ENCODE measurements at regions not wholly inside any gene's neighbourhood (a gene's known extent, or its start where the extent isn't known, plus 50 kb on each side); places are given as distances from the start of the nearest gene placed in this dataset.

DNA sequence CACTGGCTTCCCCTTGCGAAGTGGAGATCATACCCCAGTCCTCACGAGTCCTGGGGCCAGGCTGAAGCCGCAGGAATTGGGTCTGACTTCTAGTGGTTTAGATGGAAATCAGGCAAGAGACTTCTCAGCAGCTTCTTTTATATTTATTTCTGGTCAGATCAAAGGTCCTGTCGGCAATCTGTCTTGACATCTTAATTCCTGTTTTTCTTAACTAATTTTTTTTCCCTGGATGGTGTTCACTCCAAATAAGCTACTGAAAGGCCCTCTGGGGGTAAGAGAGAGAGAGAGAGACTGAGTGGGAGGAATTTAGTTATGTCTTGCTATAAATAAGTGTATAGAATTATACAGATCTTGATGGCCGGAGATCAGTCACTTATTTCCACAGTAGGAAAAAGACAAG, 698.7 kb upstream of the TBX3 start:
- Histone ChIP-seq H3K36me3 (no peaks in the 10 kb centered on the region), H3K4me3 (replicated peaks in 1 of 3) (no peak overlapping the region), H3K9me3 (no peaks in the 10 kb centered on the region), H3K27me3 (no peaks in the 10 kb centered on the region), H3K27ac (no peak overlapping the region), H3K4me1 (peaks cover 0 to 7% of the 10 kb centered on the region in 2 donors)
- TF ChIP-seq CTCF (IDR thresholded peaks at IDR 0.05) (no peak), POLR2A (IDR thresholded peaks at IDR 0.05) (no peak)
- intact Hi-C loops (cut with DNase I) = no loop called here
- no peak for DNase-seq
- 87 to 88% methylated on average over 5 of the region's 5 CpGs for WGBS, 2 donors

GRCh38 chr12:115380546-115381120, 696.7 kb upstream of the TBX3 start:
- no peak for TF ChIP-seq POLR2A (IDR thresholded peaks at IDR 0.05)
- no peak for TF ChIP-seq CTCF (IDR thresholded peaks at IDR 0.05)
- WGBS, 2 donors = 69 to 74% methylated on average over 9 of the region's 9 CpGs
- H3K4me3 ChIP-seq (replicated peaks in 1 of 3) = no peak overlapping the region

GRCh38 chr12:115378291-115378690, 694.3 kb upstream of the TBX3 start:
- intact Hi-C loops (cut with DNase I) = no loop called here
- Histone ChIP-seq H3K9me3 (no peaks in the 10 kb centered on the region), H3K27me3 (no peaks in the 10 kb centered on the region), H3K36me3 (no peaks in the 10 kb centered on the region), H3K4me1 (no peaks in the 10 kb centered on the region), H3K4me3 (replicated peaks in 1 of 3) (no peak overlapping the region), H3K27ac (no peak overlapping the region)
- TF ChIP-seq CTCF (IDR thresholded peaks at IDR 0.05) = no peak
- TF ChIP-seq POLR2A (IDR thresholded peaks at IDR 0.05) = no peak
- 72 to 76% methylated on average over 2 of the region's 2 CpGs for WGBS, 2 donors
- no peak for DNase-seq

More at GRCh38 chr12:115380546-115381120, 696.7 kb upstream of the TBX3 start:
- Histone ChIP-seq H3K27ac (no peak overlapping the region), H3K36me3 (no peaks in the 10 kb centered on the region), H3K9me3 (no peaks in the 10 kb centered on the region), H3K4me1 (peaks cover 0 to 7% of the 10 kb centered on the region in 2 donors), H3K27me3 (no peaks in the 10 kb centered on the region)
- intact Hi-C loops (cut with DNase I) = no loop called here
- no peak for DNase-seq

DNA sequence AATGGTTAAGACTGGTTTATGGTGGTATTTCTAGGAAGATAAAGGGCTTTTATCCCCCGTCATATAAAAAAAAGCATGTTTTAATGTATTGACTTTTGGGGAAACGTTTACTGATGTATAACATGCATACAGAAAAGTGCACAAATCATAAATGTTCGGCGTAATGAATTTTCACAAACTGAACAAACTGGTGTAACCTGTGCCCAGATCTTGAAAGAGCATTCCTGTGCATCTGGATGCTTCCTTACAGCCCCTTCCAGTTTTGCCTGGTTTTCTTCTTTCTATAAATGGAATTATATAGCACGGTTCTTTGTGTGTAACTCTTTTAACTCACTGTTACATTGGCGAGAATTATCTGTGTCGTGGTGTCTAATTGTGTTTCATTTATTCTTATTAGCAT, 693.8 kb upstream of the TBX3 start:
- H3K4me1 ChIP-seq = no peaks in the 10 kb centered on the region
- no peak overlapping the region for H3K4me3 ChIP-seq (replicated peaks in 1 of 3)
- no peak for TF ChIP-seq CTCF (IDR thresholded peaks at IDR 0.05)
- TF ChIP-seq POLR2A (IDR thresholded peaks at IDR 0.05) = no peak
- WGBS, 2 donors = 82% methylated on average over 7 of the region's 7 CpGs
- no peaks in the 10 kb centered on the region for H3K9me3 ChIP-seq
- no peak for DNase-seq
- H3K36me3 ChIP-seq = no peaks in the 10 kb centered on the region
- intact Hi-C loops (cut with DNase I) = no loop called here
- H3K27me3 ChIP-seq = no peaks in the 10 kb centered on the region
- H3K27ac ChIP-seq = no peak overlapping the region

DNA sequence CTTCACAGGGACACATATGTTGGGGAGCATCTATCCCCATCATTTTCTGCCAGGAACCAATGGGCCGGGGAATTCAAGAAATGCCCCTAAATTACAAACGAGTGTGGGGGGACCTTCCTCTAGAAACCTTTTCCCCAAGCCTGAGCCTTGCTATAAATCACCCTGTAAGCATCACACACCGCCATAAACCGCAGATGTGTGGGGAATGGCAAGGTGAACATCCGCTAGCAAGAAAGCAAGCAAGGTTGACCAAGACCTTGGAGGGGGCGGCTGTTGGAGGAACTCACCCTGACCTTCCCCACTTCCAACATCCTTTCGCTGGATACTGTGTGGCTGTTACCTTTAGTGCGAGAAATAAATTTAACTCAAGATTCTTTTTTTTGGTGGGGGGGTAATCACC, 693.3 kb upstream of the TBX3 start:
- no peaks in the 10 kb centered on the region for H3K4me1 ChIP-seq
- H3K4me3 ChIP-seq (replicated peaks in 1 of 3) = no peak overlapping the region
- H3K36me3 ChIP-seq = no peaks in the 10 kb centered on the region
- intact Hi-C loops (cut with DNase I) = no loop called here
- no peaks in the 10 kb centered on the region for H3K9me3 ChIP-seq
- no peak overlapping the region for H3K27ac ChIP-seq
- TF ChIP-seq CTCF (IDR thresholded peaks at IDR 0.05) = no peak
- no peak for TF ChIP-seq POLR2A (IDR thresholded peaks at IDR 0.05)
- H3K27me3 ChIP-seq = no peaks in the 10 kb centered on the region
- 95 to 96% methylated on average over 8 of the region's 8 CpGs for WGBS, 2 donors
- no peak for DNase-seq

All from thyroid gland (tissue), 4 donors.